ENCODE measurements at regions not wholly inside any gene's neighbourhood (a gene's known extent, or its start where the extent isn't known, plus 50 kb on each side); places are given as distances from the start of the nearest gene placed in this dataset.

DNA sequence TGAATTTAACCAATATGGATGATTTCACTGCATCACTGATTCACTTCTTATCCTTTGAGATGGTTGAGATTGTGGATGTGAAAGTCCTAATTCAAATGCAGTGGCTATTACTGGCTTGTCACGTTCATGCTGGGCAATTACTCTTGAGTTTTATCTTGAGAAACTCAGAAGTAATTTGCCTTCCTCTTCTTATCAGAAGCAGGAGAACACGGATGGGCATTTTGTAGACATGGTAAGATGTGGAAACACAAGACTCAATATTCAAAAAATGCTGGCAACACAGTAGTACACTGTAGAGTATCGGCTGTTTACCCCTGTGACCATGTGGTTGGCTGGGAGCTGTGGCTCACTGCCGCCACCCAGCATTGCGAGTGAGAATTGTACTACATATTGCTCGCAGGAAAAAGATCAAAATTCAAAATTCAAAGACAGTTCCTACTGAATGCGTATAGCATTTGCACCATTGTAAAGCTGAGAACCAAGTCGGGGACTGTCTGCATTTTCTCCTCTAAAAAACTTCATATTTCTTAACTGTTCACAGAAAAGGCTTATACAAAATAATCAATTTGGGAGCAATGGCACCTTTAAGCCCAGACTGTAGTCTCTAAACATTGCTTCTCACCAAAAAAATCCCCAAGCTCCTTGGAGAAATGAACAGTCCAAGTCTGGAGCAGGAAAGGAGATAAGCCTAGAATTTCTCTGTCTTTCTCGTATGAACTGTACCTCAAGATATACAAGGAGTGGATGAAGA lies 61.9 kb upstream of the ELOVL5 start:
- Histone ChIP-seq H3K4me3 (ENCODE audit: low read length) (no peak overlapping the region), H3K4me1 (ENCODE audit: control insufficient read depth, insufficient read depth, low read length) (no peaks in the 10 kb centered on the region), H3K9me3 (ENCODE audit: control insufficient read depth, insufficient read depth, low read length) (no peaks in the 10 kb centered on the region), H3K27ac (ENCODE audit: low read length) (no peak overlapping the region), H3K36me3 (ENCODE audit: control insufficient read depth, insufficient read depth, low read length) (no peaks in the 10 kb centered on the region), H3K27me3 (ENCODE audit: control insufficient read depth, insufficient read depth, low read length) (no peaks in the 10 kb centered on the region)
- no peak overlapping the region for H3K4me3 Mint-ChIP-seq
- no peaks in the 10 kb centered on the region for H3K9me3 Mint-ChIP-seq
- intact Hi-C loops (cut with micrococcal nuclease), result loop anchor here (1.0 kb wide), 2 partner anchors 74 to 238 kb away; no protein-coding TSS in a partner anchor
- 52% methylated on average over 8 of the region's 9 CpGs for WGBS (ENCODE audit: insufficient coverage)
- H3K27ac Mint-ChIP-seq, result no peak overlapping the region
- ATAC-seq (peak; percentile 88 to 100 (median 96)), DNase-seq (peak; percentile 36 to 81)
- no peaks in the 10 kb centered on the region for H3K4me1 Mint-ChIP-seq
- TF ChIP-seq, protein P1, sequence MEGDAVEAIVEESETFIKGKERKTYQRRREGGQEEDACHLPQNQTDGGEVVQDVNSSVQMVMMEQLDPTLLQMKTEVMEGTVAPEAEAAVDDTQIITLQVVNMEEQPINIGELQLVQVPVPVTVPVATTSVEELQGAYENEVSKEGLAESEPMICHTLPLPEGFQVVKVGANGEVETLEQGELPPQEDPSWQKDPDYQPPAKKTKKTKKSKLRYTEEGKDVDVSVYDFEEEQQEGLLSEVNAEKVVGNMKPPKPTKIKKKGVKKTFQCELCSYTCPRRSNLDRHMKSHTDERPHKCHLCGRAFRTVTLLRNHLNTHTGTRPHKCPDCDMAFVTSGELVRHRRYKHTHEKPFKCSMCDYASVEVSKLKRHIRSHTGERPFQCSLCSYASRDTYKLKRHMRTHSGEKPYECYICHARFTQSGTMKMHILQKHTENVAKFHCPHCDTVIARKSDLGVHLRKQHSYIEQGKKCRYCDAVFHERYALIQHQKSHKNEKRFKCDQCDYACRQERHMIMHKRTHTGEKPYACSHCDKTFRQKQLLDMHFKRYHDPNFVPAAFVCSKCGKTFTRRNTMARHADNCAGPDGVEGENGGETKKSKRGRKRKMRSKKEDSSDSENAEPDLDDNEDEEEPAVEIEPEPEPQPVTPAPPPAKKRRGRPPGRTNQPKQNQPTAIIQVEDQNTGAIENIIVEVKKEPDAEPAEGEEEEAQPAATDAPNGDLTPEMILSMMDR (IDR thresholded peaks at IDR 0.05), result peak; percentile 70
- H3K27me3 Mint-ChIP-seq (ENCODE audit: low read depth in 2 of 2), result no peaks in the 10 kb centered on the region
- H3K36me3 Mint-ChIP-seq, result no peaks in the 10 kb centered on the region

DNA sequence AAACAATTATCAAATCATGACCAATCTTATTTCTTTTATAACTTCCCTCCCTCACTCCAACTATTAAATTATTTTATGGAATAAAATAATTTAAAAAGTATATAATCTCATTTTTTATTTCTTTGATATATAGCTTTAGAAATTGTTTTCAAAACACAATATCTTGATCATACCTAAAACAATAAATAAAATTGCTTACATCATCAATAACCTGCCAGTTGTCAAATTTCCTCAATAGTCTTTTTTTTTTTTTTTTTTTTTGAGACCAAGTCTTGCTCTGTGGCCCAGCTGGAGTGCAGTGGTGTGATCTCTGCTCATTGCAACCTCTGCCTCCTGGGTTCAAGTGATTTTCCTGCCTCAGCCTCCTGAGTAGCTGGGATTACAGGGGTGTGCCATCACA lies 60.1 kb upstream of the ELOVL5 start:
- H3K9me3 Mint-ChIP-seq, result no peaks in the 10 kb centered on the region
- H3K36me3 Mint-ChIP-seq, result no peaks in the 10 kb centered on the region
- Histone ChIP-seq H3K36me3 (ENCODE audit: control insufficient read depth, insufficient read depth, low read length) (no peaks in the 10 kb centered on the region), H3K4me3 (ENCODE audit: low read length) (no peak overlapping the region), H3K27me3 (ENCODE audit: control insufficient read depth, insufficient read depth, low read length) (no peaks in the 10 kb centered on the region), H3K4me1 (ENCODE audit: control insufficient read depth, insufficient read depth, low read length) (no peaks in the 10 kb centered on the region), H3K9me3 (ENCODE audit: control insufficient read depth, insufficient read depth, low read length) (no peaks in the 10 kb centered on the region), H3K27ac (ENCODE audit: low read length) (no peak overlapping the region)
- DNase-seq (no peak), ATAC-seq (no peak)
- H3K27ac Mint-ChIP-seq, result no peak overlapping the region
- TF ChIP-seq, protein P1 (IDR thresholded peaks at IDR 0.05), result no peak
- H3K4me3 Mint-ChIP-seq, result no peak overlapping the region
- no peaks in the 10 kb centered on the region for H3K27me3 Mint-ChIP-seq (ENCODE audit: low read depth in 2 of 2)
- intact Hi-C loops (cut with micrococcal nuclease), result no loop called here
- no peaks in the 10 kb centered on the region for H3K4me1 Mint-ChIP-seq

DNA sequence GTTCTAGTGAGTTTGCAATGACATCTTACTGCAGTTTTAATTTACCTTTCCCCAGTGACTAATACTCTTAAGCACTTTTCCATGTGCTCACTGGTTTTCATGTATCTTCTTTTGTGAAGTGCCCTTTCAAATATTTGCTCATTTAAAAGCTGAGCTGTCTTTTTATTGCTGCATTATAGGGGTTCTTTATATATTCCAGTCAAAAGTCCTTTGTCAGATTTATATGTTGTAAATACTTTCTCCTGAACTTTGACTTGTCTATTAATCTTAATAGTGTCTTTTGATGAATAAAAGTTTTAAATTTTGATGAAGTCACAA lies 50.2 kb upstream of the ELOVL5 start:
- Mint-ChIP-seq H3K4me1 (no peaks in the 10 kb centered on the region), H3K27me3 (ENCODE audit: low read depth in 2 of 2) (peaks cover 0 to 6% of the 10 kb centered on the region in 2 donors), H3K27ac (no peak overlapping the region), H3K36me3 (no peaks in the 10 kb centered on the region), H3K4me3 (no peak overlapping the region), H3K9me3 (no peaks in the 10 kb centered on the region)
- no peak for ATAC-seq
- no peaks in the 10 kb centered on the region for H3K27me3 ChIP-seq (ENCODE audit: control insufficient read depth, insufficient read depth, low read length)
- H3K4me3 ChIP-seq (ENCODE audit: low read length), result no peak overlapping the region
- intact Hi-C loops (cut with micrococcal nuclease), result no loop called here
- no peaks in the 10 kb centered on the region for H3K9me3 ChIP-seq (ENCODE audit: control insufficient read depth, insufficient read depth, low read length)
- no peaks in the 10 kb centered on the region for H3K4me1 ChIP-seq (ENCODE audit: control insufficient read depth, insufficient read depth, low read length)
- TF ChIP-seq, protein P1 (IDR thresholded peaks at IDR 0.05), result no peak
- H3K27ac ChIP-seq (ENCODE audit: low read length), result no peak overlapping the region
- no peaks in the 10 kb centered on the region for H3K36me3 ChIP-seq (ENCODE audit: control insufficient read depth, insufficient read depth, low read length)
- DNase-seq, result no peak
